ENCODE measurements at regions not wholly inside any gene's neighbourhood (a gene's known extent, or its start where the extent isn't known, plus 50 kb on each side); places are given as distances from the start of the nearest gene placed in this dataset.

- FAIRE-seq: no peak
- H3K4me1 ChIP-seq (ENCODE audit: control insufficient read depth in 2 of 3, insufficient read depth in 2 of 3, low read depth in 1 of 3, low read length in 3 of 3): no peaks in the 10 kb centered on the region
- H3K9ac ChIP-seq (ENCODE audit: low read length in 3 of 3): no peak overlapping the region
- TF ChIP-seq CTCF (IDR thresholded peaks at IDR 0.05; ENCODE audit: borderline replicate concordance, extremely low read depth, insufficient read depth): no peak
- no peak for DNase-seq
- H3K27me3 ChIP-seq (ENCODE audit: control insufficient read depth, insufficient read depth, low read length): peaks cover 2% of the 10 kb centered on the region
- no peak overlapping the region for H3K27ac ChIP-seq (ENCODE audit: low read depth in 2 of 2, low read length in 2 of 2)
- intact Hi-C loops (cut with DNase I): no loop called here
- H3K9me3 ChIP-seq (ENCODE audit: control insufficient read depth in 2 of 3, insufficient read depth in 1 of 3, low read length in 3 of 3): peaks cover 0 to 9% (median 0%) of the 10 kb centered on the region in 3 donors
- H3K4me3 ChIP-seq (ENCODE audit: low read length in 3 of 3): no peak overlapping the region
- H3K36me3 ChIP-seq (ENCODE audit: control insufficient read depth in 2 of 3, insufficient read depth in 3 of 3, low read length in 3 of 3): no peaks in the 10 kb centered on the region
These were observed 298.1 kb downstream of the FOXL1 start for GRCh38 chr16:86876499-86876898.

GRCh38 chr16:86877108-86877507, 298.8 kb downstream of the FOXL1 start:
- H3K4me1 ChIP-seq (ENCODE audit: control insufficient read depth in 2 of 3, insufficient read depth in 2 of 3, low read depth in 1 of 3, low read length in 3 of 3): no peaks in the 10 kb centered on the region
- H3K36me3 ChIP-seq (ENCODE audit: control insufficient read depth in 2 of 3, insufficient read depth in 3 of 3, low read length in 3 of 3): no peaks in the 10 kb centered on the region
- H3K9me3 ChIP-seq (ENCODE audit: control insufficient read depth in 2 of 3, insufficient read depth in 1 of 3, low read length in 3 of 3): peaks cover 0 to 9% (median 0%) of the 10 kb centered on the region in 3 donors
- intact Hi-C loops (cut with DNase I): no loop called here
- no peak overlapping the region for H3K27ac ChIP-seq (ENCODE audit: low read depth in 2 of 2, low read length in 2 of 2)
- H3K4me3 ChIP-seq (ENCODE audit: low read length in 3 of 3): no peak overlapping the region
- no peak overlapping the region for H3K9ac ChIP-seq (ENCODE audit: low read length in 3 of 3)
- no peak for DNase-seq
- TF ChIP-seq CTCF (IDR thresholded peaks at IDR 0.05; ENCODE audit: borderline replicate concordance, extremely low read depth, insufficient read depth): no peak
- peaks cover 2% of the 10 kb centered on the region for H3K27me3 ChIP-seq (ENCODE audit: control insufficient read depth, insufficient read depth, low read length)
- FAIRE-seq: no peak

- intact Hi-C loops (cut with DNase I): no loop called here
These were observed 299.5 kb downstream of the FOXL1 start for GRCh38 chr16:86877835-86878234.

More at GRCh38 chr16:86877835-86878234, 299.5 kb downstream of the FOXL1 start:
- Histone ChIP-seq H3K4me3 (ENCODE audit: low read length in 3 of 3) (no peak overlapping the region), H3K27ac (ENCODE audit: low read depth in 2 of 2, low read length in 2 of 2) (no peak overlapping the region), H3K4me1 (ENCODE audit: control insufficient read depth in 2 of 3, insufficient read depth in 2 of 3, low read depth in 1 of 3, low read length in 3 of 3) (peaks cover 0 to 3% (median 0%) of the 10 kb centered on the region in 3 donors), H3K27me3 (ENCODE audit: control insufficient read depth, insufficient read depth, low read length) (peaks cover 2% of the 10 kb centered on the region), H3K9me3 (ENCODE audit: control insufficient read depth in 2 of 3, insufficient read depth in 1 of 3, low read length in 3 of 3) (peaks cover 0 to 7% (median 0%) of the 10 kb centered on the region in 3 donors), H3K9ac (ENCODE audit: low read length in 3 of 3) (no peak overlapping the region), H3K36me3 (ENCODE audit: control insufficient read depth in 2 of 3, insufficient read depth in 3 of 3, low read length in 3 of 3) (no peaks in the 10 kb centered on the region)
- DNase-seq: no peak
- TF ChIP-seq CTCF (IDR thresholded peaks at IDR 0.05; ENCODE audit: borderline replicate concordance, extremely low read depth, insufficient read depth): no peak
- FAIRE-seq: no peak

All from kidney (tissue), 13 donors.